Right kidney (tissue), 1 donor: ENCODE measurements at regions not wholly inside any gene's neighbourhood (a gene's known extent, or its start where the extent isn't known, plus 50 kb on each side); places are given as distances from the start of the nearest gene placed in this dataset.

Source experiments
- DNase-seq: peaks from one replicate; pipeline ENCODE4 v3.0.0-alpha.2; 2016

GRCh38 chr7:34277016-34277802 is 371.9 kb downstream of the BMPER start:
- DNase-seq = no peak

- DNase-seq = no peak
Observed at GRCh38 chr7:34277803-34278199, 372.5 kb downstream of the BMPER start.

- DNase-seq = no peak
Observed at GRCh38 chr7:34281260-34281659, 375.9 kb downstream of the BMPER start.

GRCh38 chr7:34282271-34282670 is 375.7 kb upstream of the NPSR1 start:
- no peak for DNase-seq

- no peak for DNase-seq
Observed at GRCh38 chr7:34296663-34297062, 361.4 kb upstream of the NPSR1 start.

GRCh38 chr7:34298492-34299013 is 359.5 kb upstream of the NPSR1 start:
- no peak for DNase-seq

- DNase-seq = no peak
Observed at GRCh38 chr7:34299066-34299465, 359.0 kb upstream of the NPSR1 start.

GRCh38 chr7:34307540-34307939 is 350.5 kb upstream of the NPSR1 start:
- DNase-seq = no peak

GRCh38 chr7:34308595-34308994 is 349.4 kb upstream of the NPSR1 start:
- no peak for DNase-seq

- DNase-seq = no peak
Observed at GRCh38 chr7:34309116-34309515, 348.9 kb upstream of the NPSR1 start.

- DNase-seq = no peak
Observed at GRCh38 chr7:34309584-34309983, 348.4 kb upstream of the NPSR1 start.

GRCh38 chr7:34311591-34311990 is 346.4 kb upstream of the NPSR1 start:
- DNase-seq = no peak

GRCh38 chr7:34312624-34313023 is 345.4 kb upstream of the NPSR1 start:
- no peak for DNase-seq

GRCh38 chr7:34313289-34313688 is 344.7 kb upstream of the NPSR1 start:
- DNase-seq = no peak

GRCh38 chr7:34315032-34315431 is 343.0 kb upstream of the NPSR1 start:
- DNase-seq = no peak

GRCh38 chr7:34317039-34317438 is 341.0 kb upstream of the NPSR1 start:
- DNase-seq = no peak

- DNase-seq = no peak
Observed at GRCh38 chr7:34320412-34320811, 337.6 kb upstream of the NPSR1 start.

GRCh38 chr7:34320926-34321661 is 336.9 kb upstream of the NPSR1 start:
- peak; percentile 67 for DNase-seq

GRCh38 chr7:34322841-34323240 is 335.2 kb upstream of the NPSR1 start:
- DNase-seq = no peak

- no peak for DNase-seq
Observed at GRCh38 chr7:34327681-34328080, 330.3 kb upstream of the NPSR1 start.

GRCh38 chr7:34330308-34330707 is 327.7 kb upstream of the NPSR1 start:
- DNase-seq = no peak

- DNase-seq = no peak
Observed at GRCh38 chr7:34331102-34331501, 326.9 kb upstream of the NPSR1 start.

GRCh38 chr7:34332006-34332405 is 326.0 kb upstream of the NPSR1 start:
- no peak for DNase-seq

- DNase-seq = no peak
Observed at GRCh38 chr7:34333184-34333583, 324.8 kb upstream of the NPSR1 start.
